Natural killer cell (primary cell): ENCODE measurements at regions not wholly inside any gene's neighbourhood (a gene's known extent, or its start where the extent isn't known, plus 50 kb on each side); places are given as distances from the start of the nearest gene placed in this dataset.

Experiments
- ATAC-seq, 3 donors: fragments of 150-1000 bp in 2 of 3; fragments of 200-7000 bp in 1 of 3; cut with Tn5 transposase; 1 replicate in 1 of 3; 2 replicates in 2 of 3; pipeline ENCODE4 v1.10.0; 2021; ENCODE audit warnings: mild to moderate bottlenecking in 2 of 3, moderate library complexity in 2 of 3
- DNase-seq, 2 donors: peaks; one replicate each; pipeline versions ENCODE4 v3.0.0 to v3.0.0-alpha.2; 2013 to 2021; ENCODE audit warnings: mixed read lengths in 1 of 2
- H3K27ac ChIP-seq: one replicate; pipeline ENCODE4 v1.5.1; 2013; ENCODE audit warnings: mild to moderate bottlenecking, low read length
- H3K27me3 ChIP-seq: one replicate; pipeline ENCODE4 v1.6.1; 2013; ENCODE audit warnings: low read length; ENCODE audit not compliant: control insufficient read depth, insufficient read depth
- H3K36me3 ChIP-seq: one replicate; pipeline ENCODE4 v1.6.1; 2013; ENCODE audit warnings: low read length; ENCODE audit not compliant: control insufficient read depth, insufficient read depth
- H3K4me1 ChIP-seq: one replicate; pipeline ENCODE4 v1.6.1; 2013; ENCODE audit warnings: low read length; ENCODE audit not compliant: control insufficient read depth, insufficient read depth
- H3K4me3 ChIP-seq: one replicate; pipeline ENCODE4 v1.5.1; 2013; ENCODE audit warnings: low read length
- H3K9me3 ChIP-seq: one replicate; pipeline ENCODE4 v1.6.1; 2013; ENCODE audit warnings: low read length; ENCODE audit not compliant: control insufficient read depth, insufficient read depth
- H3K27ac Mint-ChIP-seq, 2 donors: one replicate each; pipeline ENCODE4 v1.8.0; 2022; ENCODE audit warnings: mild to moderate bottlenecking in 2 of 2, mixed read lengths in 2 of 2, moderate library complexity in 1 of 2
- H3K27me3 Mint-ChIP-seq, 2 donors: one replicate each; pipeline ENCODE4 v1.8.0; 2022; ENCODE audit warnings: low read depth in 2 of 2, mixed read lengths in 2 of 2
- H3K36me3 Mint-ChIP-seq: one replicate; pipeline ENCODE4 v1.8.0; 2022; ENCODE audit warnings: mixed read lengths
- H3K4me1 Mint-ChIP-seq, 2 donors: one replicate each; pipeline ENCODE4 v1.8.0; 2022; ENCODE audit warnings: mixed read lengths in 2 of 2
- H3K4me3 Mint-ChIP-seq: one replicate; pipeline ENCODE4 v1.8.0; 2022; ENCODE audit warnings: mild to moderate bottlenecking, moderate library complexity, mixed read lengths
- H3K9me3 Mint-ChIP-seq, 2 donors: one replicate each; pipeline ENCODE4 v1.8.0; 2022; ENCODE audit warnings: mixed read lengths in 2 of 2
- WGBS: methylation state at CpG from one replicate; pipeline ENCODE4 v1.1.7; 2013; ENCODE audit warnings: missing lambda C conversion rate; ENCODE audit not compliant: insufficient coverage; 5-methylcytosine and 5-hydroxymethylcytosine counted together
- intact Hi-C: fragments of 100-400 bp; cut with micrococcal nuclease; formaldehyde crosslinking; loops from one replicate; pipeline ENCODE4 v1.14.2; 2022
- TF ChIP-seq, protein P1 (sequence below): fragments of 200-600 bp; IDR thresholded peaks from one replicate; pipeline ENCODE4 v1.8.0; 2022; ENCODE audit warnings: antibody characterized with exemption

- DNase-seq, result no peak
- TF ChIP-seq, protein P1, sequence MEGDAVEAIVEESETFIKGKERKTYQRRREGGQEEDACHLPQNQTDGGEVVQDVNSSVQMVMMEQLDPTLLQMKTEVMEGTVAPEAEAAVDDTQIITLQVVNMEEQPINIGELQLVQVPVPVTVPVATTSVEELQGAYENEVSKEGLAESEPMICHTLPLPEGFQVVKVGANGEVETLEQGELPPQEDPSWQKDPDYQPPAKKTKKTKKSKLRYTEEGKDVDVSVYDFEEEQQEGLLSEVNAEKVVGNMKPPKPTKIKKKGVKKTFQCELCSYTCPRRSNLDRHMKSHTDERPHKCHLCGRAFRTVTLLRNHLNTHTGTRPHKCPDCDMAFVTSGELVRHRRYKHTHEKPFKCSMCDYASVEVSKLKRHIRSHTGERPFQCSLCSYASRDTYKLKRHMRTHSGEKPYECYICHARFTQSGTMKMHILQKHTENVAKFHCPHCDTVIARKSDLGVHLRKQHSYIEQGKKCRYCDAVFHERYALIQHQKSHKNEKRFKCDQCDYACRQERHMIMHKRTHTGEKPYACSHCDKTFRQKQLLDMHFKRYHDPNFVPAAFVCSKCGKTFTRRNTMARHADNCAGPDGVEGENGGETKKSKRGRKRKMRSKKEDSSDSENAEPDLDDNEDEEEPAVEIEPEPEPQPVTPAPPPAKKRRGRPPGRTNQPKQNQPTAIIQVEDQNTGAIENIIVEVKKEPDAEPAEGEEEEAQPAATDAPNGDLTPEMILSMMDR, result no peak
- Mint-ChIP-seq H3K9me3 (peaks cover 0 to 3% of the 10 kb centered on the region in 2 donors), H3K27ac (no peak overlapping the region), H3K4me1 (no peaks in the 10 kb centered on the region), H3K4me3 (no peak overlapping the region), H3K36me3 (no peaks in the 10 kb centered on the region), H3K27me3 (no peaks in the 10 kb centered on the region)
- intact Hi-C loops, result no loop called here
- Histone ChIP-seq H3K27ac (no peak overlapping the region), H3K4me1 (no peaks in the 10 kb centered on the region), H3K36me3 (no peaks in the 10 kb centered on the region), H3K27me3 (no peaks in the 10 kb centered on the region), H3K9me3 (no peaks in the 10 kb centered on the region), H3K4me3 (no peak overlapping the region)
- ATAC-seq, result no peak
- 11% methylated on average over 2 of the region's 2 CpGs for WGBS
These were observed 261.4 kb upstream of the USP15 start for GRCh38 chr12:61998791-61999190.

DNA sequence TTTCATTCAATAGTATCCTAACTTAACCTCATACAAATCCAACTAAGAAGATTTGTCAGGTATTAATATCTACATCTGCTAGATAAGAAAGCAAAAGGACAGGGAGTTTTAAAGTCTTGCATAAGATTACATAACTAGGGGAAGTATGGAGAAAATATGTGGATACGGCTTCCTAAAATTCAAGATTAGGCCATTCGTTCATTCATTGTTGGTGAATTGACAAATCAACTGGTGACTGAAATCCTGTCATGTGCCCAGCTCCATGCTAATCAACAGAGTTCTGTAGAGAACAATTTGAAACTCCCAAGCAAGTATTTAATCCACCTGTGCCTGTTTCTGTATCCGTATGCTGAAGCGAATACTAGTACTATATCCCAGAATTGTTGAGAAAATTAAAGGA is 260.9 kb upstream of the USP15 start:
- Histone ChIP-seq H3K4me1 (no peaks in the 10 kb centered on the region), H3K27me3 (no peaks in the 10 kb centered on the region), H3K9me3 (no peaks in the 10 kb centered on the region), H3K27ac (no peak overlapping the region), H3K4me3 (no peak overlapping the region), H3K36me3 (no peaks in the 10 kb centered on the region)
- H3K27me3 Mint-ChIP-seq, result no peaks in the 10 kb centered on the region
- intact Hi-C loops, result no loop called here
- H3K9me3 Mint-ChIP-seq, result peaks cover 0 to 3% of the 10 kb centered on the region in 2 donors
- H3K36me3 Mint-ChIP-seq, result no peaks in the 10 kb centered on the region
- DNase-seq (no peak), ATAC-seq (no peak)
- no peaks in the 10 kb centered on the region for H3K4me1 Mint-ChIP-seq
- 56% methylated on average over 4 of the region's 4 CpGs for WGBS
- H3K27ac Mint-ChIP-seq, result no peak overlapping the region
- TF ChIP-seq, protein P1, result no peak
- H3K4me3 Mint-ChIP-seq, result no peak overlapping the region

- Mint-ChIP-seq H3K4me3 (no peak overlapping the region), H3K27ac (no peak overlapping the region), H3K27me3 (no peaks in the 10 kb centered on the region), H3K4me1 (no peaks in the 10 kb centered on the region), H3K9me3 (peaks cover 0 to 3% of the 10 kb centered on the region in 2 donors), H3K36me3 (no peaks in the 10 kb centered on the region)
- Histone ChIP-seq H3K9me3 (no peaks in the 10 kb centered on the region), H3K27me3 (no peaks in the 10 kb centered on the region), H3K36me3 (no peaks in the 10 kb centered on the region), H3K4me1 (no peaks in the 10 kb centered on the region), H3K4me3 (no peak overlapping the region), H3K27ac (no peak overlapping the region)
- WGBS, result 93% methylated on average over 6 of the region's 6 CpGs
- DNase-seq (no peak), ATAC-seq (no peak)
- TF ChIP-seq, protein P1, result no peak
- intact Hi-C loops, result no loop called here
These were observed 258.8 kb upstream of the USP15 start for GRCh38 chr12:62001424-62001823.

GRCh38 chr12:62003226-62003625 is 257.0 kb upstream of the USP15 start:
- no peaks in the 10 kb centered on the region for H3K36me3 ChIP-seq
- no peak overlapping the region for H3K4me3 ChIP-seq
- ATAC-seq, result no peak
- H3K27ac ChIP-seq, result no peak overlapping the region
- Mint-ChIP-seq H3K4me1 (no peaks in the 10 kb centered on the region), H3K4me3 (no peak overlapping the region), H3K27ac (no peak overlapping the region), H3K27me3 (no peaks in the 10 kb centered on the region), H3K9me3 (no peaks in the 10 kb centered on the region), H3K36me3 (no peaks in the 10 kb centered on the region)
- TF ChIP-seq, protein P1, result no peak
- no peak for DNase-seq
- no peaks in the 10 kb centered on the region for H3K27me3 ChIP-seq
- 87% methylated on average over 1 of the region's 1 CpG for WGBS
- no peaks in the 10 kb centered on the region for H3K9me3 ChIP-seq
- intact Hi-C loops, result no loop called here
- no peaks in the 10 kb centered on the region for H3K4me1 ChIP-seq
